Left colon (tissue), 2 donors: ENCODE measurements at regions not wholly inside any gene's neighbourhood (a gene's known extent, or its start where the extent isn't known, plus 50 kb on each side); places are given as distances from the start of the nearest gene placed in this dataset.

Experiments used
- ATAC-seq: fragments of 200-7000 bp; cut with Tn5 transposase; one replicate; pipeline ENCODE4 v1.9.1; 2020; ENCODE audit warnings: mild to moderate bottlenecking, moderate library complexity
- DNase-seq, 2 donors: peaks; one replicate each; pipeline ENCODE4 v3.0.0-alpha.2; 2020
- intact Hi-C, 2 donors: fragments of 100-400 bp; cut with DNase I in 1 of 2; cut with micrococcal nuclease in 1 of 2; formaldehyde crosslinking; loops; one replicate each; pipeline versions ENCODE4 v1.11.2 to v1.14.0; 2022; cut with DNase I, micrococcal nuclease
- donor health status: DM: no; HTN: no; CAD: no.
- donor health status: DM: yes; HTN: yes; CAD: no.

GRCh38 chr3:103082501-103082900 lies 647.7 kb downstream of the ZPLD1 start:
- DNase-seq = no peak
- intact Hi-C loops = no loop called here

GRCh38 chr3:103083848-103084631 lies 649.2 kb downstream of the ZPLD1 start:
- DNase-seq = no peak
- no peak for ATAC-seq
- intact Hi-C loops = no loop called here

More at GRCh38 chr3:103082501-103082900, 647.7 kb downstream of the ZPLD1 start:
- ATAC-seq = no peak

GRCh38 chr3:103085465-103085864 lies 650.6 kb downstream of the ZPLD1 start:
- ATAC-seq (no peak), DNase-seq (no peak)
- intact Hi-C loops = no loop called here

GRCh38 chr3:103089758-103090157 lies 654.9 kb downstream of the ZPLD1 start:
- ATAC-seq (no peak), DNase-seq (no peak)
- intact Hi-C loops = no loop called here

GRCh38 chr3:103105206-103105605 lies 670.4 kb downstream of the ZPLD1 start:
- intact Hi-C loops = no loop called here
- DNase-seq (no peak), ATAC-seq (no peak)

GRCh38 chr3:103112273-103112672 lies 677.5 kb downstream of the ZPLD1 start:
- no peak for ATAC-seq
- intact Hi-C loops = no loop called here
- DNase-seq = no peak

GRCh38 chr3:103126115-103126514 lies 691.3 kb downstream of the ZPLD1 start:
- intact Hi-C loops = no loop called here
- DNase-seq = no peak
- no peak for ATAC-seq

- ATAC-seq = no peak
- DNase-seq = no peak
- intact Hi-C loops = no loop called here
Measured at GRCh38 chr3:103127098-103127630, 692.3 kb downstream of the ZPLD1 start.

- DNase-seq (no peak), ATAC-seq (no peak)
- intact Hi-C loops = no loop called here
Measured at GRCh38 chr3:103127737-103128136, 692.9 kb downstream of the ZPLD1 start.

GRCh38 chr3:103134023-103134724 lies 699.4 kb downstream of the ZPLD1 start:
- ATAC-seq (no peak), DNase-seq (no peak)
- intact Hi-C loops = no loop called here

- ATAC-seq (no peak), DNase-seq (no peak)
- intact Hi-C loops = no loop called here
Measured at GRCh38 chr3:103136621-103137020, 701.8 kb downstream of the ZPLD1 start.

GRCh38 chr3:103137830-103138229 lies 703.0 kb downstream of the ZPLD1 start:
- no peak for ATAC-seq
- intact Hi-C loops = no loop called here
- DNase-seq = no peak

- DNase-seq (no peak), ATAC-seq (no peak)
- intact Hi-C loops = no loop called here
Measured at GRCh38 chr3:103158183-103158582, 723.4 kb downstream of the ZPLD1 start.

GRCh38 chr3:103166890-103167289 lies 732.1 kb downstream of the ZPLD1 start:
- intact Hi-C loops = no loop called here
- no peak for ATAC-seq
- DNase-seq = no peak

GRCh38 chr3:103167850-103168249 lies 733.0 kb downstream of the ZPLD1 start:
- DNase-seq = no peak
- intact Hi-C loops = no loop called here
- ATAC-seq = no peak

- no peak for DNase-seq
- intact Hi-C loops = no loop called here
- no peak for ATAC-seq
Measured at GRCh38 chr3:103169289-103169688, 734.5 kb downstream of the ZPLD1 start.

- intact Hi-C loops = no loop called here
- ATAC-seq = no peak
Measured at GRCh38 chr3:103170651-103171050, 735.8 kb downstream of the ZPLD1 start.

GRCh38 chr3:103173940-103174339 lies 739.1 kb downstream of the ZPLD1 start:
- intact Hi-C loops = no loop called here
- no peak for DNase-seq
- no peak for ATAC-seq

More at GRCh38 chr3:103170651-103171050, 735.8 kb downstream of the ZPLD1 start:
- DNase-seq = no peak

- no peak for DNase-seq
- intact Hi-C loops = no loop called here
- ATAC-seq = no peak
Measured at GRCh38 chr3:103181160-103181559, 746.3 kb downstream of the ZPLD1 start.

- ATAC-seq = no peak
- DNase-seq = no peak
- intact Hi-C loops = no loop called here
Measured at GRCh38 chr3:103184772-103185171, 750.0 kb downstream of the ZPLD1 start.
